ENCODE measurements at regions not wholly inside any gene's neighbourhood (a gene's known extent, or its start where the extent isn't known, plus 50 kb on each side); places are given as distances from the start of the nearest gene placed in this dataset.

DNA sequence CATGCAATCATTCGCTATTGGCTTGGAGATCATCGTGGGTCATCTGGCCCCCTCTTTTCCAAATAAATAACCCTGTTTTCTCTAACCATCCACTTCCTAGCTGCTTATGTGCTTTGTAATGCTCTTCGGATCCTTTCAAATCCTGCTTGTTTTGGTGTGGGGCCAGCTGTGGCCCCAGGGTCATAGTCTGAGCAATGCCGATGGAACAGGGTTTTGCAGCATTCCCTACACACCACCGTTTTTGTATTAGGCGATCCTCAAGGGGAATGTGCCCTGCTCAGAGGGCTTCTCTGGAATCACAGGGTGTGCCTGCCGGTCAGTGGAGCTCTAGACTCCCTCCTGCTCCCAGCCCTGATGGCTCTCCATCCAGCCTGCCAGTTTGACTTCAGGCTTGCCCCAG is 78.1 kb upstream of the NRXN3 start:
- DNase-seq, result no peak
- TF ChIP-seq POLR2A (IDR thresholded peaks at IDR 0.05), result no peak
- TF ChIP-seq, protein P1, sequence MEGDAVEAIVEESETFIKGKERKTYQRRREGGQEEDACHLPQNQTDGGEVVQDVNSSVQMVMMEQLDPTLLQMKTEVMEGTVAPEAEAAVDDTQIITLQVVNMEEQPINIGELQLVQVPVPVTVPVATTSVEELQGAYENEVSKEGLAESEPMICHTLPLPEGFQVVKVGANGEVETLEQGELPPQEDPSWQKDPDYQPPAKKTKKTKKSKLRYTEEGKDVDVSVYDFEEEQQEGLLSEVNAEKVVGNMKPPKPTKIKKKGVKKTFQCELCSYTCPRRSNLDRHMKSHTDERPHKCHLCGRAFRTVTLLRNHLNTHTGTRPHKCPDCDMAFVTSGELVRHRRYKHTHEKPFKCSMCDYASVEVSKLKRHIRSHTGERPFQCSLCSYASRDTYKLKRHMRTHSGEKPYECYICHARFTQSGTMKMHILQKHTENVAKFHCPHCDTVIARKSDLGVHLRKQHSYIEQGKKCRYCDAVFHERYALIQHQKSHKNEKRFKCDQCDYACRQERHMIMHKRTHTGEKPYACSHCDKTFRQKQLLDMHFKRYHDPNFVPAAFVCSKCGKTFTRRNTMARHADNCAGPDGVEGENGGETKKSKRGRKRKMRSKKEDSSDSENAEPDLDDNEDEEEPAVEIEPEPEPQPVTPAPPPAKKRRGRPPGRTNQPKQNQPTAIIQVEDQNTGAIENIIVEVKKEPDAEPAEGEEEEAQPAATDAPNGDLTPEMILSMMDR (IDR thresholded peaks at IDR 0.05), result no peak
- H3K27ac ChIP-seq, result no peak overlapping the region
- no peaks in the 10 kb centered on the region for H3K36me3 ChIP-seq
- H3K9me3 ChIP-seq, result no peaks in the 10 kb centered on the region
- H3K27me3 ChIP-seq, result no peaks in the 10 kb centered on the region
- intact Hi-C loops (cut with DNase I; ENCODE audit: low total_unique reads), result no loop called here
- no peaks in the 10 kb centered on the region for H3K4me1 ChIP-seq
- no peak overlapping the region for H3K4me3 ChIP-seq

DNA sequence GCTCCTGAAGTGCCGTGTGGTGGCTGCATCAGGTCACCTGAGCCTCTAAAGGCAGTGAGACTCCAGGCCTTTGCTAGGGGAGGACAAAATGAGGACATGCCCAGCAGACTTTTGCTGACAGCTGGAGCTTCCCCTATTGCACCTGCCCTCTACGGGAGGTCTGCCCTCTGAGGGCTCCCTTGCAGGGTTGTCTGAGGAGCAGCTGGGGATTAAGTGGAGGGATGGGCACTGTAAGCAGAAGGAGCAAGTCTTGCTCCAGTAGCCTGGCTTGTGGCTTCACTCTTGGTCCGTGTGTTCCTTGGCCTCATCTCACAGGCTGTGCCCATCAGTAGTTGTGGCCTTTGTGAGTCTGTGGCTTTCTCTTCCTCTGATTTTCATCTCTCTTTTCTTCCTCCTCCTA is 66.9 kb upstream of the NRXN3 start:
- no peaks in the 10 kb centered on the region for H3K27me3 ChIP-seq
- TF ChIP-seq, protein P1 (IDR thresholded peaks at IDR 0.05), result no peak
- no peak for TF ChIP-seq POLR2A (IDR thresholded peaks at IDR 0.05)
- no peak overlapping the region for H3K27ac ChIP-seq
- no peaks in the 10 kb centered on the region for H3K4me1 ChIP-seq
- no peaks in the 10 kb centered on the region for H3K36me3 ChIP-seq
- intact Hi-C loops (cut with DNase I; ENCODE audit: low total_unique reads), result no loop called here
- H3K9me3 ChIP-seq, result no peaks in the 10 kb centered on the region
- DNase-seq, result no peak
- no peak overlapping the region for H3K4me3 ChIP-seq

DNA sequence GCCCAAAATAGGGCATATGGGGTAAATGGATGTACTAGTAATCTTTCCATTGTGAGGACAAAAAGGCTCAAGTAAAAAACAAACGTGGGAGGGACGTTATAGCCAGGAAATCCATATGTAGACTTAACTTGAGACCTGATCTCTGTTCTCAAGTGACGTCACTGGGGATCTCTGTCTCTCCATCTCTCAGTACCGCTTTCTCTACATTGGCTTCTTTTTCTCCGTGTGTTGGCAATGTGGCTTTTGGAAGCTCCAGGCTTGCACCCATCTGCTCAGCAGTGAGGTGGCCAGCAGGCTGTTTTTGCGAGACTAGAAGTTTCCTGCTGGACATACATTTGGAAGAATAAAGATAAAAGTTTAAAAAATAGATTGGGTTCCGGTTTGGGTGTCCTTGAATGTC is 66.0 kb upstream of the NRXN3 start:
- intact Hi-C loops (cut with DNase I; ENCODE audit: low total_unique reads), result no loop called here
- no peak overlapping the region for H3K27ac ChIP-seq
- no peaks in the 10 kb centered on the region for H3K9me3 ChIP-seq
- no peak for DNase-seq
- no peak overlapping the region for H3K4me3 ChIP-seq
- TF ChIP-seq POLR2A (IDR thresholded peaks at IDR 0.05), result no peak
- TF ChIP-seq, protein P1 (IDR thresholded peaks at IDR 0.05), result no peak
- no peaks in the 10 kb centered on the region for H3K36me3 ChIP-seq
- no peaks in the 10 kb centered on the region for H3K27me3 ChIP-seq
- H3K4me1 ChIP-seq, result no peaks in the 10 kb centered on the region

DNA sequence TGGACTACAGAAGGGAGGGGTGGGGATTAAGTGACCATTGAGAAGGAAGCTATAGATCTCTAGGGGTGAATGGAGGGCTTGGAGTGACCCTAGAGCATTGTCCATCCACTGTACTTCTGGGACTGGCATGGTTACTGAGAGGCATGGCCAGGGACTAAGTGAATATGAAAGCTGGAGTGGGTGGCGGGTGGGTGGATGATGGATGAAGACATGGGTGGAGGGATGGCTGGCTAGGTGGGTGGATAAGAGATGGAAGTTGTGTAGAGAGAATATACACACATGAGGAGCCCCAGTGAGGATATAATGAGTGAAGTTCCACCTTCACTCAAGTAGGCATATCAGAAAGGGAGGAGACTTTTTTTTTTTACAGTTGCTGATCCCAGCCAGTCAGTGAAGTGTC is 65.5 kb upstream of the NRXN3 start:
- intact Hi-C loops (cut with DNase I; ENCODE audit: low total_unique reads), result no loop called here
- Histone ChIP-seq H3K36me3 (no peaks in the 10 kb centered on the region), H3K27me3 (no peaks in the 10 kb centered on the region), H3K4me3 (no peak overlapping the region), H3K27ac (no peak overlapping the region), H3K4me1 (no peaks in the 10 kb centered on the region), H3K9me3 (no peaks in the 10 kb centered on the region)
- DNase-seq, result no peak
- TF ChIP-seq, protein P1 (IDR thresholded peaks at IDR 0.05), result no peak

DNA sequence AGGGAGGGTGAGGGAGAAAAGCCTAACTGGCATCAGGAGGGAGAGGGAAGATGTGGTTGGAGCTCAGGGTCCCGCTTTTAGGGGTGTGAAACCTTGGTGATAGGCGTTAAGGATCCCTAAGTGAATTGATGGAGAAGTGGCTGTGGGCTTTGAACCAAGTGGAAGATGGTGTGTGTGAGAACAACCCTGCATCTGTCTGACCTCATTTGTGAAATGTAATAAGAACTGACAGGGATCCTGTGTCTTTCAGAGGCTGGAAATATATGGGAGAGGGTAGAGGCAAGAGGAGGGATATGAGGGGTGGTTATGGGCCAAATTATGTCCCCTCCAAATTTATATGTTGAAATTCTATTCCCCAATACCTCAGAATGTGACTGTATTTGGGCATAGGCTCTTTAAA is 63.8 kb upstream of the NRXN3 start:
- H3K27me3 ChIP-seq, result no peaks in the 10 kb centered on the region
- no peak overlapping the region for H3K27ac ChIP-seq
- no peaks in the 10 kb centered on the region for H3K9me3 ChIP-seq
- H3K4me3 ChIP-seq, result no peak overlapping the region
- no peaks in the 10 kb centered on the region for H3K4me1 ChIP-seq
- no peak for TF ChIP-seq POLR2A (IDR thresholded peaks at IDR 0.05)
- TF ChIP-seq, protein P1 (IDR thresholded peaks at IDR 0.05), result no peak
- intact Hi-C loops (cut with DNase I; ENCODE audit: low total_unique reads), result no loop called here
- no peaks in the 10 kb centered on the region for H3K36me3 ChIP-seq
- DNase-seq, result no peak
